ENCODE measurements at regions not wholly inside any gene's neighbourhood (a gene's known extent, or its start where the extent isn't known, plus 50 kb on each side); places are given as distances from the start of the nearest gene placed in this dataset.

DNA sequence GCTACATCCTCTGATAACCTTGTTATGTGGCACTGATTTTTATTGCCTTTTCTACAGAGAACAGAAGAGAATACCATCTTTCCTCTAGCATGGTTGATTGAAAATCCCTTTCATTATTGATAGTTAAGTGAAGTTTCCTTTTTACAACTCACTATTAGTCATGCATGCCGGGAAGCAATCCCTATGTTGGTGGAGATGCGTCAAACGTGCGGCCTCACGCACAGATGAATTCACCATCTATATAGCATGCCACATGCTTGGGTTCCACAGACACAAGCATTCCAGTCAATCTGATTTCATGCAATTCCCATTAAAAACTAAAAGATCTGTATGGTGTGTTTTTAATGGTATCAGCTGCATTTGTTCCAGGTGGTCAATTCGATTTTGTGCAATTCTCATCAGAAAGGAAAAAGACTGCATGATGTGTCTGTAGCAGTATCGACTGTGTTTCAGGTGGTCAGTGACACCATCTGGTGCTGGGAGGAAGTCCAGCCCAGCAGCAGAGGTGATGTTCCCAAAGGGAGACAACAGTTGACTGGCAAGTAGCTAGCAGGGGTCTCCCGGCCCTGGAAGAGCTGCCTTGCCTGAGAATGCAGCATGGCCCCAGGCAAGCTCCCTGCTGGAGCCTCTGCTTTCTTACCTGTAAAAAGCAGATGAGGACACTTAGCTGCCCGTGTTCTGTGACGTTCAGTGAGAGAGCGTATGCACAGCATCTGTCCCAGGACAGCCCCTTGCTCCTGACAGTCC, 151.3 kb upstream of the NCK2 start:
- DNase-seq (ENCODE audit: low spot score): no peak

DNA sequence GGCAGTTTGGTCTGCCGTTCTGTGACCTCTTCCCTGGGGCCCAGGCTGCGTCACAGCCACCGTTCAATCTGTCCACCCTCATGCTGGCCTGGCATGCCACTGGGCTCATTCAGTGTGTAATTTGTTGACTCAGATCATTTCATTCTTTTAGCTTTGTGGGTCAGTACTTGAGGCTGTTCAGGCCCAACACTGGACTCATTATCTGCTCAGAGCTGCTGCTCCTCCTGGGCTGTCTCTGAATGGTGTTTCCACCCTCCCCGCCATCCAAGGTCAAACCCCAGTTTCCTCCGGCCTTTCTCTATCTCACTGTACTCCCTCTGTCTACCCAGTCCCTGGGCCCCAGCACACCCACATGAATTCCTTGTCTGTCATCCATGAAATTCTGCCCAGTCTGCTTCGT, 152.4 kb upstream of the NCK2 start:
- peak; percentile 72 for DNase-seq (ENCODE audit: low spot score)

DNA sequence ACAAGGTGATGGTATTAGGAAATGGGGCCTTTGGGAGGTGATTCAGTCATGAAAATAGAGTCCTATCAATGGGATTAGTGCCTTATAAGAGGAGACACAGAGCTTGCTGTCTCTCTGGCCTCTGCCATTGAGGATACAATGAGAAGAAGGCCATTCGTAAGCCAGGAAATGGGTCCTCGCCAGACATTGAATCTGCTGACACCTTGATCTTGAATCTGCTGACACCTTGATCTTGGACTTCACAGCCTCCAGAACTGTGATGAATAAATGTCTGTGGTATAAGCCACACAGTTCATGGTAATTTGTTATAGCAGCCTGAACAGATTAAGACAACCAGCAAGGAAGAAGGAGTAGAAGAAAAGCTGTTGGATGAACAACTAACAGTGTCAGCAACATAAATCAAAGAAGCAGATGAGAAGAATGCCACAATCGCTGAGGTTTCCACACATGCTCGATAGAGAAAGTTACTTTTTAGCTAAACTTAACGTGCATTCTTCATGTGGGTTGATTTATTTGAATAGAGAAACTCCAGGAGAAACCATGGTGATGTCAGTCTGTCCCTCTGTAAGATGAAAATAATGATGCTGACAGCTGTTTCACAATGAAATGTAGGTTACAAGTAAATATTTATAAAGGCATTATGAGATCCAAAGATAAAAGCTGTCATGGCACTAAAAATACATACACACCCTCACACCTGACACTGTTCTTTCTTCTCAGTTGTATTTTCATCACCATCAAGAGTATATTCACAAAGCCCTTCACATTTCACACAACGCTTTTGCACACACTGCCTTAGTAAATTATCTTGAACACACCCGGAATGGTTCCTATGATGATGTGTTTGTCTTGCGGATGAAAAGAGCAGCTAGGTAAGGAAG, 153.7 kb upstream of the NCK2 start:
- no peak for DNase-seq (ENCODE audit: low spot score)

DNA sequence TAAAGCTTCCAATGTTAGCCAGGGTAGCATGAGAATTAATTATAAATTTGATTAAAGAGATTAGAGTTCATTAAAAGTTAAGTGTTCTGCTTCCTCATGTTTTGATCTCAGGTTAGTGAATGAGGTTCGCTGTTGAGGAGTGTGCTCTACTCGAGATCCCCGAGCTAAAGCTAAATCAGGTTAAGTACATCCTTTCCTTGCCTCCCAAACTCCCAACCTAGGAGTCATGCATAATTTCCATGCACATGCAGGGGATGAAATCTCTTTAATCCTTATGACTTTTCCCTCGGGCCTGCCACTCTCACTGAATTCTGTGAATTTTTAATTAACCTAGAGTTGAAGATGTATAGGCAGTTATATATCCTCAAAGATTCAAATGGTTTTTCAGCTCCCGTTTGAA, 156.1 kb upstream of the NCK2 start:
- DNase-seq (ENCODE audit: low spot score): no peak

DNA sequence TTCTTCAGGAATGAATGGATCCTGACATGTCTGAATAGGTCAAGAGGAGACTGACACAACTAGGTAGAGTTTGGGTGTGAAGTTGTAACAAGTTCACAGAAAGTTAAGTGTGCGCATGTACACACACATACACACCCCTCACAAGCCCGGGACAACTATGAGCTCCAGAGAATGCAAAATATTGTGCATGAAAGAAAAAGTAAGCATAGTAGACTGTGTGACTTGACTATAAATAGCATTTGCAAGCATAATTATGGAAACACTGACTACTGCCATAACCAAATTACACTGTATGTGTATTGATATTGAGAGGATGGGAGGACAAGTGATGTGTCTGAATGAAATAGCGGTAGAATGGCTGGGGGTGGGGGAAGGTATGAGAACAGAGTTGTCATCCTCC, 157.1 kb upstream of the NCK2 start:
- no peak for DNase-seq (ENCODE audit: low spot score)

DNA sequence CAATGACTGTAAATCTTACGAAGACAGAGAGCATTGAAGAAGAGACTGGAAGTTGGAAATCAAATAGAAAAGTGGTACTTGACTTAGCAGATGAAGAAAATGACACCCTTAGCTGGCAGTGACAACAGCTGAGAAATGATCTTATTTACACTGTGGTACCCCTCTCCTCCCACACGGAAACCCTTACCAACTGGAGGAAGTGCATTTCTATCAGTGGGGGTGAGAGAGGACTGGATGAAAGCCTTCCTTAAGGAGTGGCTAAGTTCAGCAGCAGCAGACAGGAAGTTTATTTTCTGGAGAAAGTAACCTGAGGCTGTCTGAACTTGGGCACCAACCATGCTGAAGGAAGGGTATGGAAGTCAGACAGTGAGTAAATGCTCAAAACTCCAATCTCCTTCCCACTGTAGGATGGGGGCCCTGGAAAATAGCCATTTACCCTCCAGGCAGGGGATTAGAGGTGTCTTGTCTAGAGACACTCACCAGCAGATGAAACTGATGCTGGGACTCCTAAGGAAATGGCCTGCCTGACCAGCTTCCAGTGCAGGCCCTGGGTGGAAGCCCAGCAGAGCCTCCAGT, 160.2 kb upstream of the NCK2 start:
- no peak for DNase-seq (ENCODE audit: low spot score)

DNA sequence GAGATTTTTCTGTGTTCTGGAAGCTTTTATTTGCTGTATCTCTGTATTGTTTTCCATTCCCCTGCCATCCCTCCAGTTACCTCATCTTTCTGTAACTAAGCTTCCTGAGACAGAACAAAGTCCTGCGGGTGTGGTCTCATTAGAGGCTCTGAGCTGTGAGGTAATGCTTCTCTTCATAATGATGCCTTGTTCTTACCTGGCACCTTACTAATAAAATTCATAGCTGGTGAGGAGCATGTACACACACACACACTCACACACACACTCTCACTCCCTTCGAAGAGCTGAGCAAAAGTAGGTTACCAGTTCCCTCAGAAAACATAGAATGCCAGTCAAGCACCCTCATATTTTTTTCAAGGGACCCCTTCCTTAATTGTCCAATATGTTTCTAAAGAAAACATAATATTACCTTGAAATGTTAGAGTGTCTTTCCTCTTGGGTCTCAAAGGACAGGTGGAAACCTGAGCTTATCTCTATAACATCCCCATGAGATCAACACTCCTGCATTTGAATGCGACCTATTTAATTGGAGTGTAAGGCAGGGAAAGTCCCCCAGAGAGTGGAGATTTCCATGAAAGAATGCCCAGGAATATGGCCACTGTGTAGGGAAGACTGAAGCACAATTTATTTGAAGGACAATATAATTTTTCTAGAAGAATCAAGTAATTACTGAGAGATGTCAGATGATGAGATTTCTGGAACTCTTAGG, 161.6 kb upstream of the NCK2 start:
- DNase-seq (ENCODE audit: low spot score): no peak

DNA sequence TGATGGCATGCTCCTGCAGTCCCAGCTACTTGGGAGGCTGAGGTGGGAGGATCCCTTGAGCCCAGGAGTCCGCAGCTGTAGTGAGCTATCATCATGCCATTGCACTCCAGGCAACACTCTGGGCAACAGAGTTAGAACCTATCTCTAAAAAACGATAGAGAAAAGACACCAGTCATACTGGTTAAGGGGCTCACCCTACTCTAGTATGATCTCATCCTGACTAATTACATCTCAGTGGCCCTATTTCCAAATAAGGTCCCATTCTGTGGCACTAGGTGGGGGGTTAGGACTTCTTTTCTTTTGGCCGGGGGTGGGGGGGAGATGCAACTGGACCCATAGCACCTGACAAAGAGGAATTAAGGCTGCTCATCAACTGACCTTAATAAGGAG, 163.2 kb upstream of the NCK2 start:
- no peak for DNase-seq (ENCODE audit: low spot score)

DNA sequence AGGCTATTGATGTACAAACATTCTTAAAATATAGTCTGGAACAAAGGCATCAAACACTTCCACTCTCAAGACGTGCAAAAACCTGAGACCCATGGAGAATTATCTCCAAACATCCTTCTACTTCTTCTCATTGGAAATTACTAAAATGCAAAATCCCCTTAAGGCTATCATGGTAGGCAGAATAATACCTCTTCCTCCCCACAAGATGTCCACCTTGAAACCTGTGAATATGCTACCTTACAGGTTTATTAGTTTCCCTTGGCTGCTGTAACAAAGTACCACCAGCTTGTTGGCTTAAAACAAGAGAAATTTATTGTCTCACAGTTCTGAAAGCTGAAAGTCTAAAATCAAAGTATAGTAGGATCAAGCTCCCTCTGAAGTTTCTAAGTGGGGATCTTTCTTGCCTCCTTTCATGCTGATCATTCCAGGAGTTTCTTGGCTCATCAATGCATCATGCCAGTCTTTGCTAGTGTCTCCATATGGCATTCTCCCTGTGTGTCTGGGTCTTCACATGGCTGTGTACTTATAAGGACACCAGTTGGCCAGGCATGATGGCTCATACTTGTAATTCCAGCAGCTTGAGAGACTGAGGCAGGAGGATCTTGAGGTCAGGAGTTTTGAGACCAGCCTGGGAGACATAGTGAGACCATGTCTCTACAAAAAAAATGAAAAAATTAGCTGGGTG, 163.7 kb upstream of the NCK2 start:
- DNase-seq (ENCODE audit: low spot score): no peak

DNA sequence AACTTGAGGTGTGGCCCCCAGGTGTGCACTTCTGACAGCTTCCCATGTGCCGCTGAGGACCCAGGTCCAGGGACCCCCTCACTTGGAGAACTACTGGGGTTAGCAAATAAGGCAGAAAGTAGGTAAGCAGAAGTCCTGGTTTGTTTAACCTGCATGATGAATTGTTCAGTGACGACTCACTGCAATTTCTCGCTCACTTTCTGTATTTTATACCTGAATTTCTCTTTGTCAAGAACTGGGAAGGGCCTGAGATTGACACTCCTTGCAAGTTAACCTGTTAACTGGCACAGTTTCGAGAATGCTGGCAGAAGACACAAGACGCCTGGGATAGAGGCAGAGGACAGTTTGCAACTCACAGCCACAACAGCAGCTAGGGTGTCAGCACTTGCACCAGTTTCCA, 164.5 kb upstream of the NCK2 start:
- DNase-seq (ENCODE audit: low spot score): no peak

DNA sequence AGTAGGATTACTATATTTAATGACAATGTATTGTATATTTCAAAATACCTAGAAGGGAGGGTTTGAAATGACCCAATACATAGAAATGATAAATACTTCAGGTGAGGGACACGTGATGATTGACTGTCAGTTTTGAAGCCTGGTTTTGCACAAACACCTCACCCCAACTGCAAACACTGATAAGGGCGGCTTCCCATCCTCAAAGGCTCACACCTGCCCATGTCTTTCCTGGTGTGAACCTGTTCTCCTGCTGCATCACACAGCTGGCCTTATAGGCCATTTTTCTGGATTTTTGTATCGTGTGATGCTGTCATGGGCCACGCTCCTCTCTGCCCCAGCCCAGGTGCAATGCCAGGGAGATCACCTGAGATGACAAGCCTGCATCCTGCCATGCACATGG, 166.5 kb upstream of the NCK2 start:
- DNase-seq (ENCODE audit: low spot score): no peak

DNA sequence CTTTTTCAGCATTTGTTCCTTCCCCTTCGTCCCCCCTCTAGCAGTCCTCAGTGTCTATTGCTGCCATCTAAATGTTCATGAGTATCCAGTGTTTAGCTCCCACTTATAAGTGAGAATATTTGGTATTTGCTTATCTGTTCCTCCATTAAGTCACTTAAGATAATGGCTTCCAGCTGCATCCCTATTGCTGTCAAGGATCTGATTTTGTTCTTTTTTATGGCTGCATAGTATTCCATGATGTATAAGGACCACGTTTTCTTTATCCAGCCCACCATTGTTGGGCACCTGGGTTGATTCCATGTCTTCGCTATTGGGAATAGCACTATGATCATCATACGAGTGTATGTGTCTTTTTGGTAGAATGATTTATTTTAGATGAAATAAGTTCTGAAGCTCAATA, 166.9 kb upstream of the NCK2 start:
- DNase-seq (ENCODE audit: low spot score): no peak

DNA sequence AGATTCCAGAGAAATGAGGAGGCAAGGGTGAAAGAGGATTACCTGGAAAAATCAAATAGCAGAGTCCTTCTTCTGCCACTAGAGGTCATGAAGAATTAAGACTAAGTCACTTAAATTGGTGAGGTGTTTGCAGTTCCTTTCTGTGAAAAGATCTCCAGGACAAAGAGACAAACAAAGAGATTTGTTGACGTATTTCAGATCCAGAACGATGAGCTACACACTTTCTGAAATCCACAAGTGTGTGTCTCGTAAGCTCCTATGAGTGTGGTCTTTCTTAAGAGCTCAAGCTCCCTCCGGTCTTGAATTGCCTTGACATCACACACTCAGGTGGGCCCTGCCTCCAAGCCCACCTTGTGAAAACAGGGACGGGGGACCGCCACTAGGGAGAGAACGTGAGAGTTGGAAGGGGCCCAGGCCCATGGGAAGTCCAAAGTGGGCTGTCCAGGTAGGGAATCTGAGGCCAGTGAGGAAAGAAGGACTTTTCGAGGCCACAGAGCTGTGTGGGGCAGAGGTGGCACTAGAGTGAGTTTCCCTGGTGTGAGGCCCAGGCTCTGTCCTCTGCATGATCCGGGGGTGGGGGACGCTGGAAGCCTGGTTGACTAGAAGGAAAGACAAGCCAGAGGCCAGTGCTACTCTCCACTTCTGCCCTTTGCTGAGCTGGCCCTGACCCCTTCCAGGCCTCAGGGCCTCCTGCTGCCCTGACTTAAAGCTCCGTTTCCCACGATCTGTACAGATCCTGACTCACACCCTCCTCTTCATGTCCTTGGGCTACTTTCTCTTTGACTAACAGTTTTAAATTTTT, 168.1 kb upstream of the NCK2 start:
- DNase-seq (ENCODE audit: low spot score): peak; percentile 76

DNA sequence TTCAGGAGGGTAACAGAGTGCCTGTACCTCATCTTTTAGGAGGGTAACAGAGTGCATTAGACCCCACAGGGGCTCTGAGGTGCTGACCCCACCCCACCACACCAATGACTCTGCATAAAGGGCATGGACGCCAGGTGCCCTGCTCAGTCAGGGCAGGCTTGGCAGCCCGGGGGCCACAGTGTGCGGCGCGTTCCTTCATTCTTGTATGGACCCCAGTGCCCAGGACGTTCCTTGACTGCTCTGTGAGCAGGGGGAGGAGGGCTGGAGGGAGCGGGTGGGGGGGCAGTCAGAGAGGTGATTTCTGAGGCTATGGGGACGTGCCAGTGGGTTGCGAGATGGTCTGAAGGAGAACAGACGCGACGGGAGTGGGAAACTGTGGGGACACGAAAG, 168.7 kb upstream of the NCK2 start:
- DNase-seq (ENCODE audit: low spot score): no peak

DNA sequence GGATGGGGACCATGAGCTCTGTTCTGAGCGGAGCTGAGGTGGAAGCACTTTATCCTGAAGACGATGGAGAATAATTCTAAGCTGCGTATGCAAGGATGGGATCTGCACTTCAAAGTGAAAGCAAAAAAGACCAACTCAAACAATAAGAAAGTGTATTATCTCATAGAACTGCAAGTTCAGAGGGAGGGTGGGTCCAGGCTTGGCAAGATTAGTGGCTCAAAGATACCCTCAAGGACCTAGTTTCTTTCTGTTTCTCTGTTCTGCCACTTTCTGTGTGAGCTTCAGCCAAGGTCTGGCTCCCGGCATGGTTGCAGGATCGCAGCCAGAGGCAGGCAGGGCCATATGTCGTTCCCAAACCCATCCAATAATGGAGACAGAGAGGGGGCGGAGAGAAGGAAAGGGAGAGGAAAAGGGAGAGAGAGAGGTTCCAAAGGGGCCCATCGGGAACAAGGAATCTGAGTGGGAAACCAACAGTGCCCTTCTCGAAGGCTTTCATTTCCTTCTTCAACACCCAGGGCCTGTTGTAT, 169.2 kb upstream of the NCK2 start:
- no peak for DNase-seq (ENCODE audit: low spot score)

DNA sequence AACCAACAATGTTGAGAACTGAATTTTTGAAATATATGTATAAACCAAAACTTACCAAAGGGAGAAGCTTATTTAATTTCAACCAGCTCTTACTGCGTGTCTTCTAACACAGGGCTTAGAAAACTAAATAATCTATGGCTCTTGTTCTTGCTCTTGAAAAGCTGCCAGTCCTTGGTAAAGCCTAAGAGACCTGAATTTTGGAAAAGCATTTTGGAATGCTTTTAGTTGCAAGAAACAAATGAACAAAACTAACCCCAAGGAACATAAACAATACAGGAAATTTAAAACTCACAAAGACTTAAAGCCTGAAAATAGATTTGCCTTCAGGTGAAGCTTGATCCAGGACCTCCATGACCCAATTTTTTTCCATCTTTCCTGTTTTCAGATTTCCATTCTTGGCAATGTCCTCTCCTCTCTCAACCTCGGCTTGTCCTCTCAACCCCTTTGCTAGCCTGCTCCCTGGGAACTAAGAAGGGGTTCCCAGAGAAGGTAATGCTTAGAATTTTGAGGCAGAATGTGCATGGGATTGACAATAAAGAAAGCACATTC, 169.8 kb upstream of the NCK2 start:
- DNase-seq (ENCODE audit: low spot score): no peak

DNA sequence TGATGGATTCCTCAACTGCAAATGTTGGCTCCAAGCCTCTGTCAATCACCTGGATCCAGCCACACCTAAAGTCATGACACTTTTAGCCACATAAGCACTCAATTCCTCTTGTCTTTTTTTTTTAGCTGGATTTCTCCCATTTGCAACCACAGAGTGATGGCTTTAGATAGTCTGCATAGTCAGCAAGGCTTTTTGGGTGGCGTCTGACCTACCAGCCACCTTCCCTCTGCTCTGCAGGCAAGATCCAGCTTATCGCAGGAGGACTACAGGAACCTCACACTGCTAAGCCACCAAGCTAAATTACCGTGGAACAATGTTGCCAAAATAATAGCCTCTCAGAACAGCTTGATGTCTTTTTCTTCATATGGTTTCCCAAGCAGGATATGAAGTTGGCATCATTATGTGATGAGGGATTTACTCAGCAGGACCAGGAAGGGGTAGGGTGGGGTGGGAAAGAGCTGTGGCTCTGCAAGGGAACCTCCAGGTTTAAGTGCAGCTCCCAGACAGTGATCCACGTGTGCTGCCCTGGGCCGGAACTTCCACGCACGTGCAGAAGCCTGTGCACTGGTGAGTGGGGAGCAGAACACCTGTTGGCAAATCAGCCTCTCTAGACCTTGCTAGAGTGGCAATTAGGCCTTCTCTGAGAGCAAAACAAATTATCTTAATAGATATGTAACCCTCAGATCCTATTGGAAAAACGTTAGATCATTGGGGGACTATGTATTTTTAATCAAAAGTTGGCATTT, 170.6 kb upstream of the NCK2 start:
- no peak for DNase-seq (ENCODE audit: low spot score)

DNA sequence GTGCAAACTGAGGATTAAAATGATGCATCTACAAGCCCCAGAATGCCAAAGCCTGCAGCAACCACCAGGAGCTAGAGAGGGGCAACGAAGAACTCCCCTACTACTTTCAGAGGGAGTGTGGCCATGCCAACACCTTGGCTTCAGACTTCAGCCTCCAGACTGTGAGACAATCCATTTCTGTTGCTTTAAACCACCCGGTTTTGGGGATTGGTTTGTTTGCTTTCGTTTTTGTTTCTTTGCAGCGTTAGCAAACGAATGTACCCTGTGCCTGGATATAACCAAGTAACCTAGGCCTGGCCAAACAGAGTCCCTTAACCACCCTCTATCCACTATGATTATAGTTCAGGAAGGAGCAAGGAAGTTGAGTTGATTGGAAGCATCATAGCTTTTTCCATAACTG, 171.2 kb upstream of the NCK2 start:
- DNase-seq (ENCODE audit: low spot score): no peak

DNA sequence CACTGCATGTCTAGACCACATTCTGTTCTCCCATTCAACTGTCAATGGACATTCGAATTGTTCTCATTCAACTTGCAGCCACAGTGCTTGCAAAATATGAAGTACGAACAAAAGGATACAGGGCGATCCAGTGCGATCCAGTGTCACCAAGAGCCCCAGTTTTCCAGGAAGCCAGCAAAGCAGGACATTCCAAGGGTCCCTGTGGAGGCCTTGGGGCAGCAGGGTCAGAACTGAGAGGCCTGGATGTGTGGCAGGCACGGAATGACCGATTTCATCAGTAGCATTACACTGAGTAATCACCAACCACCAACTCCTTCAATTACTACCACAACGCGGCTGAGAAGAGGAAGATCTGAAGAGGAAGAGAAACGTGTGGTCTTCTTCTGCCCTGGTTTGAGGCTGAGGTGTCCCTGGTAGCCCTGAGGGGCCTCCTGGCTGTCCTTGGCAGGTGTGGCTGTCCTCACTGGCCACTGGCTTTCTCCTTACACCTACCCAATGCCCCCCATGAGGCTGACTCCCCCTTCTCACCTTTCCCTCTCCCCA, 172.7 kb upstream of the FHL2 start:
- no peak for DNase-seq (ENCODE audit: low spot score)

DNA sequence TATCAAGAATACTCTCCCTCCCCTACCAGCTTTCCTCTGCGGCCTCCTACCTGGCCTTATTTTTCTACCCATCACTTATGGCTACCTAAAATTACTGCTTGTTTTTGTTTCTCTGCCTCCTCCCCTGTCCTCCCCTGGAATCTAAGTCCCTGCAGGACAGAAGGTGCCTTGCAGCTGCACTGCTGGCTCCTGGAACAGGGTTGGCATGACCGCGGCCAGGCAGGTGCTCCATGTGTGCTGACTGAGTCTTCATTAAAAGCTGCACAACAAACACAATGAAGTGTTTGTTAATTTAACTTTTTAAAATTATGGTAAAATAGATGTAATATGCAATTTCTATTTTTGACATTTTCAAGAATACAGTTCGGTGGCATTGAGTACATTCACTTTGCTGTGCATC, 171.9 kb upstream of the FHL2 start:
- no peak for DNase-seq (ENCODE audit: low spot score)

All from COLO829 (cell line).